K562 (cell line): ENCODE measurements at regions not wholly inside any gene's neighbourhood (a gene's known extent, or its start where the extent isn't known, plus 50 kb on each side); places are given as distances from the start of the nearest gene placed in this dataset.

Experiments used
- CCAR2 ChIP-seq: fragments of 200-400 bp; formaldehyde crosslinking; IDR thresholded peaks from 2 replicates; pipeline ENCODE4 v1.6.1; 2017; ENCODE audit warnings: mild to moderate bottlenecking, low read depth, low read length
- EZH2 ChIP-seq: IDR thresholded peaks from 2 replicates; pipeline ENCODE4 v1.6.1; 2012; ENCODE audit warnings: low read depth, mild to moderate bottlenecking, inconsistent platforms, low read length, borderline replicate concordance
- MEF2A ChIP-seq: IDR thresholded peaks from 2 replicates; pipeline ENCODE4 v1.6.1; 2011; ENCODE audit warnings: low read depth, mild to moderate bottlenecking, low read length, moderate library complexity; ENCODE audit not compliant: control insufficient read depth
- MYC ChIP-seq, 2 experiments: fragments of 250-450 bp in 1 of 2; sonication (Bioruptor Pico) in 1 of 2; IDR thresholded peaks; 2 replicates each; pipeline versions ENCODE4 v1.5.1 to v1.6.1; 2012 to 2021; ENCODE audit warnings: low read depth in 2 of 2, borderline replicate concordance in 1 of 2, improper control_type of control experiment in 1 of 2, low read length in 1 of 2, mild to moderate bottlenecking in 1 of 2, moderate library complexity in 1 of 2
- ZKSCAN1 ChIP-seq: fragments of 150-350 bp; IDR thresholded peaks from 2 replicates; pipeline ENCODE4 v1.6.1; 2016; ENCODE audit warnings: low read depth, low read length
- ZNF445 ChIP-seq: fragments of 250-450 bp; sonication (Bioruptor Pico); IDR thresholded peaks from 2 replicates; pipeline ENCODE4 v1.4.0; 2020; ENCODE audit warnings: low read depth, mild to moderate bottlenecking, moderate library complexity
- ZNF717 ChIP-seq: fragments of 250-450 bp; sonication (Bioruptor Pico); IDR thresholded peaks from 2 replicates; pipeline ENCODE4 v1.5.0; 2021
- TF ChIP-seq, protein P1 (sequence below), 3 experiments: IDR thresholded peaks in 2 of 3; conservative IDR thresholded peaks in 1 of 3; 2 replicates each; pipeline ENCODE4 v1.5.1; 2011 to 2012; ENCODE audit warnings: low read length in 3 of 3, mild to moderate bottlenecking in 3 of 3, control low read depth in 2 of 3, improper control_type of control experiment in 1 of 3, inconsistent platforms in 1 of 3, low read depth in 1 of 3, mixed read lengths in 1 of 3, moderate library complexity in 1 of 3; ENCODE audit not compliant: insufficient read depth in 2 of 3
- TF ChIP-seq, protein P2 (sequence below): IDR thresholded peaks from 2 replicates; pipeline ENCODE4 v1.6.1; 2012; ENCODE audit warnings: low read depth, low read length, improper control_type of control experiment, borderline replicate concordance

DNA sequence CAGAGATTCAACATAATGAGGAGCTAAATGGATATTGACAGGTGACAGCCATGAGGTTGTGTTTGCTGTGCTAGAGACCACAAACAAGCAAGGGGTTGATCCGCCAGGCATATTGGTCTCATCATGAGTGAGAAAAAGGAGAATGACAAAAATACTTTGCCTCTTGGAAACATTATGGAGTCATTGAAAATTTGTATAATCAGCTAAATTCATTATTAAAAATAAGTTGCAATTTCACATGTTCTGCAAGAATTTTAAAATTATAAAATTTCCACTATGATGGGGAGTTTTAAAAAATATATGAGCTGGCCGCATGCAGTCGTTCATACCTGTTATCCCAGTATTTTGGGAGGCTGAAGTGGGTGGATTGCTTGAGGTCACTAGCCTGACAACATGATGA, 912.3 kb upstream of the SLC35B3 start:
- TF ChIP-seq ZNF445 (CRISPR knock-in tag) (no peak), ZNF717 (no peak), MEF2A (no peak), EZH2 (no peak), ZKSCAN1 (no peak), CCAR2 (no peak), MYC (IDR thresholded peaks at IDR 0.05; ENCODE audit: low read depth, low read length) (no peak), MYC (CRISPR knock-in tag; IDR thresholded peaks at IDR 0.05; ENCODE audit: borderline replicate concordance, low read depth) (no peak)
- TF ChIP-seq, protein P1, sequence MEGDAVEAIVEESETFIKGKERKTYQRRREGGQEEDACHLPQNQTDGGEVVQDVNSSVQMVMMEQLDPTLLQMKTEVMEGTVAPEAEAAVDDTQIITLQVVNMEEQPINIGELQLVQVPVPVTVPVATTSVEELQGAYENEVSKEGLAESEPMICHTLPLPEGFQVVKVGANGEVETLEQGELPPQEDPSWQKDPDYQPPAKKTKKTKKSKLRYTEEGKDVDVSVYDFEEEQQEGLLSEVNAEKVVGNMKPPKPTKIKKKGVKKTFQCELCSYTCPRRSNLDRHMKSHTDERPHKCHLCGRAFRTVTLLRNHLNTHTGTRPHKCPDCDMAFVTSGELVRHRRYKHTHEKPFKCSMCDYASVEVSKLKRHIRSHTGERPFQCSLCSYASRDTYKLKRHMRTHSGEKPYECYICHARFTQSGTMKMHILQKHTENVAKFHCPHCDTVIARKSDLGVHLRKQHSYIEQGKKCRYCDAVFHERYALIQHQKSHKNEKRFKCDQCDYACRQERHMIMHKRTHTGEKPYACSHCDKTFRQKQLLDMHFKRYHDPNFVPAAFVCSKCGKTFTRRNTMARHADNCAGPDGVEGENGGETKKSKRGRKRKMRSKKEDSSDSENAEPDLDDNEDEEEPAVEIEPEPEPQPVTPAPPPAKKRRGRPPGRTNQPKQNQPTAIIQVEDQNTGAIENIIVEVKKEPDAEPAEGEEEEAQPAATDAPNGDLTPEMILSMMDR (IDR thresholded peaks at IDR 0.05 in 2 of 3, conservative IDR thresholded peaks at IDR 0.05 in 1 of 3; ENCODE audit: insufficient read depth in 2 of 3, low read depth in 1 of 3, low read length in 3 of 3) = no peak
- TF ChIP-seq, protein P2, sequence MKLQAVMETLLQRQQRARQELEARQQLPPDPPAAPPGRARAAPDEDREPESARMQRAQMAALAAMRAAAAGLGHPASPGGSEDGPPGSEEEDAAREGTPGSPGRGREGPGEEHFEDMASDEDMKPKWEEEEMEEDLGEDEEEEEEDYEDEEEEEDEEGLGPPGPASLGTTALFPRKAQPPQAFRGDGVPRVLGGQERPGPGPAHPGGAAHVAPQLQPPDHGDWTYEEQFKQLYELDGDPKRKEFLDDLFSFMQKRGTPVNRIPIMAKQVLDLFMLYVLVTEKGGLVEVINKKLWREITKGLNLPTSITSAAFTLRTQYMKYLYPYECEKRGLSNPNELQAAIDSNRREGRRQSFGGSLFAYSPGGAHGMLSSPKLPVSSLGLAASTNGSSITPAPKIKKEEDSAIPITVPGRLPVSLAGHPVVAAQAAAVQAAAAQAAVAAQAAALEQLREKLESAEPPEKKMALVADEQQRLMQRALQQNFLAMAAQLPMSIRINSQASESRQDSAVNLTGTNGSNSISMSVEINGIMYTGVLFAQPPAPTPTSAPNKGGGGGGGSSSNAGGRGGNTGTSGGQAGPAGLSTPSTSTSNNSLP = no peak
